Eye (tissue), 1 donor: ENCODE measurements at regions not wholly inside any gene's neighbourhood (a gene's known extent, or its start where the extent isn't known, plus 50 kb on each side); places are given as distances from the start of the nearest gene placed in this dataset.
A peak's percentile ranks its signal among the peaks of the same experiment; 100 is the strongest.

Experiments
- DNase-seq: peaks from one replicate; pipeline ENCODE4 v3.0.0-alpha.2; 2015

DNA sequence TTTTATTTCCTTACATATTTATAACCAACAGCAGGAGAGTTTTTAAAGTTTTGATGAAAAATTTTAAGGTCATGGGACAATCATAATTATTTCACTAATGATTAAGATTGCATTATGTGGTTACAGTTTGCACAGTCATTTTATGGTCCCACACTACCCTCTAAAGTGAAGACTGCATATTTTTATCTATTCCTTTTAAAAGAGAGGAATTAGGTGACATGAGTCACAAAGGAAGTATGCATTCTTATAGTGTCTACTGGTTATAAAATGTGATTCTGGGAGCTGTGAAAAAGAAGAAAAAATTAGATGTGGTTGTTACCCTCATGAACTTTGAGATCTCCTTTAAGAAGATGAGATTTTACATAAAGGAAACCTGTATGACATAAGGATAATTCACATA is 87.9 kb upstream of the GRIA1 start:
- no peak for DNase-seq

DNA sequence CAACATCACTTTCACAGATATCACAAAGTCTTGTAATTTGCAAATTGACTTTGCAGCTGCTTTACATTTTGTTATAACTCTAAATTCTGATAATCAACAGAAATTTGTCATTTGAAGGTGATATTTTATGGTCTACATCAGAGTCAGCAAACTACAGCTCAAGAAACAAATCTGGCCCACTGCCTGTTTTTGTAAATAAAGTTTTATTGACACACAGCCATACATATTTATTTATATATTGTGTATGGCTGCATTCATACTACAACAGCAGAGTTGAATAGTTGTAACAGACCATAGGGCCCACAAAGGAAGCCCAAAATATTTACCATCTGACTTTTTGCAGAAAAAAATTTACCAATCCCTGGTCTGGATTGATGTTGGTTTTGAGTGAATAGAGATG is 87.0 kb upstream of the GRIA1 start:
- no peak for DNase-seq

DNA sequence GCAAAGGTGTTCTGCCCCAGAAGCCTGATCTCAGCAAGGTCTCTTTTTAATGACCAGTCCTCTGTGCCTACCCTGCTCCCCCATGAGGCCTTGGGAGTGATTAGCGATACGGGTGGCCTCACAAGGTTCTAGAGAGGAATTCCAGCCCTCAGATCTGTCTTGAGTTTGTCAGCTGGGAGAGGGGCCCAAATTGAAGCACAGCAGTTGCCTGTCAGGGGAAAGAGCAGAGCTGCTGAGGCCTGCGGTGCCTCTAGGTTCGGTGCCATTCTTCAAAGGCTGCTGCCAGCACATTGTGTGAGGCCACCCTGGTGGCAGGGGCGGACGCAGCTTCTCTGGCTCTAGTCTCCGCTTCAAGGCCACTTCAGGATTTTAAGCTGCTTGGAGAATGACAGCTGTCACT is 85.7 kb upstream of the GRIA1 start:
- DNase-seq: peak; percentile 69

DNA sequence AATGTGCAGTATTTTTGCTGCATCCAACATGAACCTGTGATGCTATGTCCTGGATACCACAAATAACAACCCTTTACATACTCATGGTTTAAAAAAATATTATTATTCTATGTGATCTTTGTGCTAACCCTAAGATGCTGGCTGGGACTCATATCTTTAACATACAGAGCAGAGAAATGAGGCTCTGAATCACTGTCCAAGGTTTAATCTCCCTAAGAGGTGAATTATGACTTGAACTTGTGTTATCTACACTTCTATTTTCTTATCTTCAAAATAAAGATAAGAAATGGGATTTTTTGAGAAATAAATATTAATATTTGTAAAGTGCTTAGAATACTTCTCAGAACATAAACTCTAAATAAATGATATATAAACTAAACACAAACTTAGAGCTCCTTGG is 68.8 kb upstream of the GRIA1 start:
- DNase-seq: no peak

DNA sequence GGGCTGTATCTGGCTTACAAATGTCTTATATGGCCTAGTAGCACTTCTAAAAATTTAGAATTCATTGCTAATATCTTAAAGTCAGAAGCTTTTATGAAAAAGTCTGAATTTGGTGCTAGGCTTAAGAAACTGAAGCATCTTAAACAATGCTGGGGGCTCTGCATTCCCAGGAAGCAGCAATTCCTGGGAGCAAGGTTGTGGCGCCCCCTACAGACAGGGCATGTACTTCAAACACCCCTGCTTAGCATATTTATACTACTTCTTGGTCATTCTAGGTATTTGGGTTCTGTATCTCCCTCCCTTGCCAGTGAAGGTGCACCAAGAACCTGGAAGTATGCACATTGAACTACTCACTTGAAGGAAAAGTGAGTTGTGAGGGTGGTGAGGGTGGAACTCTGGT is 64.6 kb upstream of the GRIA1 start:
- DNase-seq: no peak

DNA sequence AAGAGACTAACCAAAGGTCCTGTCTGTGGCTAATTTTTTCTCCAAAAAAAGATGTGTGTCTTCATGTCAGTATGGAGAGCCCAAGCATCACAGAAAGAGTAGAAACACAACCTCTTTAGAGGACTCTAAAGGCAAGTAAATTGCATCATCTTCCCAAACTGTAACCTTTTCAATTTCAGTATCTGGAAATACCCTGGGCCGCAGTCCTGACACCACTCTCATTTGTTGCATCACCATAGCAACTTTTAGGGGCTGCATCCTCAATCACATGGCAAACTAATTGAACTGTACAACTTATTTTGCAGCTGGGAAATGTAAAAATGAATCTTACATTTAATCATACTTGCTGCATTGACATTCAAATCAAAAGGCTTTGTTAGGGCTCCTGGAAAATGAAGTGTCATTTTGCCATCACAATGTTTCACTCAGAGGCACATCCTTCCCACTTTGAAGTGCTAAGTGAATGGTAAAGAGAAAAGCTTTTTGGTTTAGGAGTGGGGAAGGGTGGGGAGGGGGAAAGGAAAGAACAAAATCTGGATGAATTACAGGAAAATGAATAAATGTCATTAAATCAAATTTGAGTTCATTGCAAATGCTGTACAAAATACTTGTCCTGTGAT is 60.6 kb upstream of the GRIA1 start:
- DNase-seq: no peak

DNA sequence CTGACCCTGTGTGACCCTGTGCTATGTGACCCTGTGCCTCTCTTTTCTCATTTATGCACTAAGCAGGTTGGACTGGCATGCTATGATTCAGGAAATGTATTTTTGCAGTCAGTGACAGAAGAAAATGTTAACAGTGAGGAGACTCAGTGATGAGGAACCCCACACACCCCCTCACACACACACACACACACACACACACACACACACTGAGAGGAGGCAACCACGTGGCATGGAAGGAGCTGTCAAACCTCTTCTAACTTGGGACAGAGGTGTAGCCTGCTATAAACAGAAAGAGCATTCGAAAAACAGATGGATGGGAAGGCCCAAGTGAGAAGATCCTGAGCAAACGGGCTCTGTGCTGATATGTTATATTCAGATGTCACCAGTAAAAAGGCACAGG is 57.9 kb upstream of the GRIA1 start:
- DNase-seq: no peak

DNA sequence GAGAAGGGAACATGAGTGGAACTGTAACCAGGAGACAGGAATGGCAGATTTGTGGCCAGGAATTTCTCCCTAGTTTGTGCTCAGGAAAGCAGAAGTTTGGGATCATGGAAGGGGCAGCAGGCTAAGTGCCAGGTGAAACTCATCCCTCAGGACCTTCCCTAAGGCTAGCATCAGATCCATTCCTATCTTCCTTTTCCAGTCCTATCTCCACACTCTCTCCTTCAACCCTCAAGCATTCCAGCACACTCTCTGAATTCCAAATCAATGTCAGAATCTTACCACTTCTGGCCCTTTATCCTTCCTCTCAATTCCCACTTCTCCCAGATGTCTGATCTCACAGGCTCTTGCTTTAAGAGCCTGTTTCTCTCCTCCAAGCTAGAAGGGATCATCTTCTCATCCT is 53.2 kb upstream of the GRIA1 start:
- no peak for DNase-seq

DNA sequence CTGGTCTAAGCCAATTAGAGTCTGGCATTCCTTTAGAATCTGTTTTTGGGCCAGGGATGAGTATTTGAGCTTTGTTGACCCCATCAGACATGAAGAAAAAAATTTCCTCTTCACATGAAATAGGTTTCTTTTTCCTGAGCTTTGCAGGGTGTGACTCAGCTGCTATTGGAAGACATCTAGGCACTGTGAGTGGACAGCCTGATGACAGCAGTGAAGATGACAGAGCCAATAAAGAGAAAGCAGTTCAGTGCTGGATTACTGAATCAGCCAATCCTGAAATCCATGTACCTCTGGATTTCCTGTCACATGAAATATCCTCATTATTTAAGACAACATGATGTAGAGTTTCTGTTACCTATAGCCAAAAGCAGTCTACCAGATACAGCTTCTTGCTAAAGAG is 51.3 kb upstream of the GRIA1 start:
- DNase-seq: no peak
